ENCODE measurements at regions not wholly inside any gene's neighbourhood (a gene's known extent, or its start where the extent isn't known, plus 50 kb on each side); places are given as distances from the start of the nearest gene placed in this dataset.
A peak's percentile ranks its signal among the peaks of the same experiment; 100 is the strongest.

DNA sequence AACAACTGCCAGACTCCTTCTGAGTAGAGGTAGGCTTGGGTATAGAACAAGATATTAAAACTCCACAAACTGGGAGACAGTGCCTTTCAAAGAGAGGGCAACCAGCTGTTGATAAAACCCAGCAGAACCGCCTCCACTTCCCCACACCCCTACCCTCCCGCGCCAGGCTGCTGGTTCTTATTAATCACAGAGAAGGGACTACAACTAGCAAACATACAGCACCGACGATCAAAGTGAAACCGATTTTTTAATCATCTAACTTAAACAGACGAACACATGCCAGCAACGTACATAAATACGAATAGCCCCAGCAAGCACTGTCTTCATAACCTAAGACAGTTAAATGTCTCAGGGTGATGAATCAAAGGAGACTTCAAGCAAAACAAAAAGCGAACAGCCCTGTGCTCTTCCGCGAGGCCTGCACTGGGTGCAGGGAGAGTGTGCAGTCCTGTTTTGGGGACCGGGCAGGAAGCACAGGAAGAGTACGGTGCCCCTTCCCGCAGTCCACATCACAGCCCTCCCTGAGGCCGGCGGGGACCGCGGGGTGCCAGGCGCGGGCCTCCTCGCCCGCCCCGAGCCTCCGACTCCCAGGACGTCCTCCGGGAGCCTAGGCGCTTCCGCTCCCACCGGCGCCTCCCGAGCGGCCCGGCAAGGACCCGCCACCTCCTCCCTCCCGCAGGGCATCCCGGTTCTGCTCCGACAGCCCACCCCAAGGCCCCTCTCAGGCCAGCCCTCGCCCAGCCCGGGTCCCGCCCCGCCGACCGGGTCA lies 75.1 kb upstream of the VGLL4 start:
- no peaks in the 10 kb centered on the region for H3K36me3 ChIP-seq (ENCODE audit: low read depth, missing control alignments)
- 1% methylated on average over 15 to 39 of the region's 44 CpGs for WGBS, 2 donors
- no peaks in the 10 kb centered on the region for H3K9me3 ChIP-seq
- no peak for TF ChIP-seq POLR2A (IDR thresholded peaks at IDR 0.05)
- TF ChIP-seq, protein P1, sequence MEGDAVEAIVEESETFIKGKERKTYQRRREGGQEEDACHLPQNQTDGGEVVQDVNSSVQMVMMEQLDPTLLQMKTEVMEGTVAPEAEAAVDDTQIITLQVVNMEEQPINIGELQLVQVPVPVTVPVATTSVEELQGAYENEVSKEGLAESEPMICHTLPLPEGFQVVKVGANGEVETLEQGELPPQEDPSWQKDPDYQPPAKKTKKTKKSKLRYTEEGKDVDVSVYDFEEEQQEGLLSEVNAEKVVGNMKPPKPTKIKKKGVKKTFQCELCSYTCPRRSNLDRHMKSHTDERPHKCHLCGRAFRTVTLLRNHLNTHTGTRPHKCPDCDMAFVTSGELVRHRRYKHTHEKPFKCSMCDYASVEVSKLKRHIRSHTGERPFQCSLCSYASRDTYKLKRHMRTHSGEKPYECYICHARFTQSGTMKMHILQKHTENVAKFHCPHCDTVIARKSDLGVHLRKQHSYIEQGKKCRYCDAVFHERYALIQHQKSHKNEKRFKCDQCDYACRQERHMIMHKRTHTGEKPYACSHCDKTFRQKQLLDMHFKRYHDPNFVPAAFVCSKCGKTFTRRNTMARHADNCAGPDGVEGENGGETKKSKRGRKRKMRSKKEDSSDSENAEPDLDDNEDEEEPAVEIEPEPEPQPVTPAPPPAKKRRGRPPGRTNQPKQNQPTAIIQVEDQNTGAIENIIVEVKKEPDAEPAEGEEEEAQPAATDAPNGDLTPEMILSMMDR (IDR thresholded peaks at IDR 0.05), result no peak
- H3K27ac ChIP-seq, result peak overlapping the region; percentile 90 to 91
- intact Hi-C loops (cut with DNase I; ENCODE audit: low total_unique reads), result no loop called here
- H3K4me3 ChIP-seq, result peak overlapping the region; percentile 81 to 88
- peak; percentile 64 for DNase-seq
- peaks cover 9% of the 10 kb centered on the region for H3K4me1 ChIP-seq
- no peaks in the 10 kb centered on the region for H3K27me3 ChIP-seq

DNA sequence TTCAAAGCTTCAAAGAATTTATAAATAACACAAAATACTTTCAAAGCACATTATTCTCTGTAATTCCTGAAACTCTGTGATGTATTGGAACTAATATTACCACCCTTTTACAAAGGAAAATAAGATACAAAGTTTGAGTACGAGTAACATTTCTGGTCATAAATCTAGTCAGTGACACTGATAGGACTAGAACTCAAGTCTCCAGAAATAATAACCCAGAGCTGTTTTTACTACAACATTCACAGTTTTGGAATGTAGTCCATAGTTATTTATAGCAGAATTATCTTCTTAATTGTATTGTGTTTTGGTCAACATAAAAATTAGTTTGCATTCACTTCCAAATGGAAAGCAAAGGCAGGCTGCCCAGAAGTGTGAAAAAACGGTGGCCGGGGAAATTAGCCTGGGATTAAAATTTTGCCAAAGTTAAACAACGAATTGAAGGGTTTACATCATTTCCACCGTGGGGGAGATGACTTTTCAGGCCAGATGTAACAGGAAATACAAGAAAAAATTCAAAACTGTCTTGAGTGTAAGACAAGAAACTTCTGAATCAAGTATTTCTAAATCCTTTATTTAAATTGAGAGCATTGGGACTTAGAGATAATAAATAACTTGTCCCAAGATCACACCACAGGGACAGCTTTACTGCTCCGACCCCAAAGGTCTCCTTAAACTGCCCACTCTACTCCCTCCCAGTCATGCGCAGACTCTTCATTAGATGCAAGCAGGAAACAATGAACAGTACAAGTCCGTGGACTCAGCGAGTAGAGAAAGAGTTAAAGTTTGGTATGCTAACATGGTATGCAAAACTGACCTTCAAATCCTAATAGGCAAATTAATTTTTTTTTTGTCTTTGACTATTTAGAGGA lies 74.3 kb upstream of the VGLL4 start:
- intact Hi-C loops (cut with DNase I; ENCODE audit: low total_unique reads), result no loop called here
- TF ChIP-seq, protein P1 (IDR thresholded peaks at IDR 0.05), result no peak
- TF ChIP-seq POLR2A (IDR thresholded peaks at IDR 0.05), result no peak
- DNase-seq, result peak; percentile 21
- H3K9me3 ChIP-seq, result no peaks in the 10 kb centered on the region
- H3K4me1 ChIP-seq, result peaks cover 9% of the 10 kb centered on the region
- peak overlapping the region; percentile 90 to 91 for H3K27ac ChIP-seq
- no peaks in the 10 kb centered on the region for H3K36me3 ChIP-seq (ENCODE audit: low read depth, missing control alignments)
- H3K27me3 ChIP-seq, result no peaks in the 10 kb centered on the region
- H3K4me3 ChIP-seq, result peak overlapping the region; percentile 81 to 88
- 3 to 6% methylated on average over 9 of the region's 9 CpGs for WGBS, 2 donors

DNA sequence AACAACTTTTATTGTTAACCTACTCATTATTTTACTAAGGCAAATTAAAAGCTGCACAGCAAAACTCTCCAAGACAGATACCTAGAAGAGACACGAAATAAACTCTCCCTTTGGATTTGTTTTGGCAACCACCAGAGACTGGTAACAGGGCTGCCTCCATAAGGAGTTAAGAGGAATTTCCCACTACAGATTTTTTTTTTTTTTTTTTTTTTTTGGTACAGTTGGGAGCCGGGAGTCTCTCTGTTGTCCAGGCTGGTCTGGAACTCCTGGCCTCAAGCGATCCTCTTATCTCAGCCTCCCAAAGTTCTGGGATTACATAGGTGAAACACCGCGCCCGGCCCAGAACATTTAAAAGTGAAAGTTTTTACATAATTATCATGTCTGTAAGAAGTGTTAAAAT lies 73.6 kb upstream of the VGLL4 start:
- WGBS, 2 donors, result 18 to 23% methylated on average over 6 of the region's 6 CpGs
- DNase-seq, result no peak
- Histone ChIP-seq H3K4me3 (peak overlapping the region in 1 of 2 donors; percentile 88), H3K36me3 (ENCODE audit: low read depth, missing control alignments) (no peaks in the 10 kb centered on the region), H3K9me3 (no peaks in the 10 kb centered on the region), H3K27me3 (no peaks in the 10 kb centered on the region), H3K4me1 (peaks cover 9% of the 10 kb centered on the region), H3K27ac (peak overlapping the region; percentile 90 to 91)
- intact Hi-C loops (cut with DNase I; ENCODE audit: low total_unique reads), result no loop called here
- TF ChIP-seq POLR2A (IDR thresholded peaks at IDR 0.05), result no peak
- TF ChIP-seq, protein P1 (IDR thresholded peaks at IDR 0.05), result no peak

DNA sequence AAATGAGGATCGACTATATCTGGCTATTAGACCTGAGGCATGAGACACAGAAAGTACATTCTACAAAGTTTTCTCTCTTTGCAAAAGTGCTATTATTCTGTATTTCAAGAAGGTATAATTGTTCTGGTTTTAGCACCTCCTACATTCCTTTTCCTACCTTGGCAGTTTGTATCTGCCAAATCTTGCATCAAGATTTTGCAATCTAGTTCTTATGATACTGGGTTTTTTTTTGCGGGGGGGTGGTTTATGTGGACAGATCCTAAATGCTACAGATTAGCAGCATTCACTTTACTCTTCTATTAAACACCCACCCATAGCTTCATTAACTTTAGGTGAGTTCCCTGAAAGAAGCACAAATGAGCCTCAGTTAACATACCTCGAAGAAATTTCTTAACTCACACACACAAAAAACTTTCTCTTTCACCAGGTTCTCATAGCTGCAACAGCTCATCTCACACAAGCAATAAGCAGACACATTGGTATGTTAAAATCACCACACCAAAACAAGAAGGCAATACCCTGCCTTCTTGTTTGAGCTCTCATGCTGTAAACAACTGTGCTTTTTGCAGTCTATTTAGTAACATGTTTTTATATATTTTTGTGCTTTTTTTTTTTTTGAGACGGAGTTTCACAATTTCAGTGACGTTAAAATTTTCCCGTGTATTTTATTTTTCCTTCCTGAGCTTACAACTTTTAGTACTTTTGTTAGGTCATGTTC lies 73.0 kb upstream of the VGLL4 start:
- Histone ChIP-seq H3K9me3 (no peaks in the 10 kb centered on the region), H3K27me3 (no peaks in the 10 kb centered on the region), H3K36me3 (ENCODE audit: low read depth, missing control alignments) (no peaks in the 10 kb centered on the region), H3K4me3 (no peak overlapping the region), H3K27ac (peak overlapping the region in 1 of 2 donors; percentile 91), H3K4me1 (peaks cover 9% of the 10 kb centered on the region)
- TF ChIP-seq, protein P1 (IDR thresholded peaks at IDR 0.05), result no peak
- no peak for TF ChIP-seq POLR2A (IDR thresholded peaks at IDR 0.05)
- intact Hi-C loops (cut with DNase I; ENCODE audit: low total_unique reads), result no loop called here
- no peak for DNase-seq
- 64 to 70% methylated on average over 6 of the region's 6 CpGs for WGBS, 2 donors

Measured in testis (tissue), 2 donors.